Stimulated activated memory B cell treated with anti-CD40 and anti-IgM and Interleukin-4, amounts not matched to agents 10 μg/mL and 1 μg/mL and 100 μg/mL, for 72 hours (primary cell): ENCODE measurements at regions not wholly inside any gene's neighbourhood (a gene's known extent, or its start where the extent isn't known, plus 50 kb on each side); places are given as distances from the start of the nearest gene placed in this dataset.

Experiments used
- ATAC-seq: fragments of 150-1000 bp; cut with Tn5 transposase; 2 replicates; pipeline ENCODE4 v1.10.0; 2021
- H3K27ac Mint-ChIP-seq: one replicate; pipeline ENCODE4 v1.8.0; 2022; ENCODE audit warnings: mild to moderate bottlenecking, mixed read lengths
- H3K27me3 Mint-ChIP-seq: one replicate; pipeline ENCODE4 v1.8.0; 2022; ENCODE audit warnings: mixed read lengths
- H3K36me3 Mint-ChIP-seq: one replicate; pipeline ENCODE4 v1.8.0; 2022; ENCODE audit warnings: mixed read lengths
- H3K4me1 Mint-ChIP-seq: one replicate; pipeline ENCODE4 v1.8.0; 2022; ENCODE audit warnings: mixed read lengths
- H3K4me3 Mint-ChIP-seq: one replicate; pipeline ENCODE4 v1.8.0; 2022; ENCODE audit warnings: mild to moderate bottlenecking, moderate library complexity, mixed read lengths
- H3K9me3 Mint-ChIP-seq: one replicate; pipeline ENCODE4 v1.8.0; 2022; ENCODE audit warnings: mixed read lengths

GRCh38 chr20:43842126-43843020 lies 72.3 kb upstream of the TOX2 start:
- H3K9me3 Mint-ChIP-seq = no peaks in the 10 kb centered on the region
- no peak for ATAC-seq
- peaks cover 23% of the 10 kb centered on the region for H3K27me3 Mint-ChIP-seq
- peaks cover 16% of the 10 kb centered on the region for H3K4me1 Mint-ChIP-seq
- H3K36me3 Mint-ChIP-seq = no peaks in the 10 kb centered on the region
- H3K27ac Mint-ChIP-seq = no peak overlapping the region
- no peak overlapping the region for H3K4me3 Mint-ChIP-seq

GRCh38 chr20:43840382-43841070 lies 74.1 kb upstream of the TOX2 start:
- Mint-ChIP-seq H3K36me3 (no peaks in the 10 kb centered on the region), H3K4me1 (peaks cover 16% of the 10 kb centered on the region), H3K4me3 (no peak overlapping the region), H3K27ac (peak overlapping the region; percentile 53), H3K9me3 (no peaks in the 10 kb centered on the region), H3K27me3 (peaks cover 24% of the 10 kb centered on the region)
- peak; percentile 70 for ATAC-seq

GRCh38 chr20:43839793-43840199 lies 74.9 kb upstream of the TOX2 start:
- Mint-ChIP-seq H3K9me3 (no peaks in the 10 kb centered on the region), H3K27ac (peak overlapping the region; percentile 53), H3K4me1 (peaks cover 16% of the 10 kb centered on the region), H3K36me3 (no peaks in the 10 kb centered on the region), H3K4me3 (no peak overlapping the region), H3K27me3 (peaks cover 24% of the 10 kb centered on the region)
- ATAC-seq = peak; percentile 26

- ATAC-seq = no peak
- no peak overlapping the region for H3K4me3 Mint-ChIP-seq
- no peaks in the 10 kb centered on the region for H3K36me3 Mint-ChIP-seq
- no peak overlapping the region for H3K27ac Mint-ChIP-seq
- peaks cover 16% of the 10 kb centered on the region for H3K4me1 Mint-ChIP-seq
- H3K27me3 Mint-ChIP-seq = peaks cover 24% of the 10 kb centered on the region
- H3K9me3 Mint-ChIP-seq = no peaks in the 10 kb centered on the region
These were observed 76.0 kb upstream of the TOX2 start for GRCh38 chr20:43838703-43839060.

DNA sequence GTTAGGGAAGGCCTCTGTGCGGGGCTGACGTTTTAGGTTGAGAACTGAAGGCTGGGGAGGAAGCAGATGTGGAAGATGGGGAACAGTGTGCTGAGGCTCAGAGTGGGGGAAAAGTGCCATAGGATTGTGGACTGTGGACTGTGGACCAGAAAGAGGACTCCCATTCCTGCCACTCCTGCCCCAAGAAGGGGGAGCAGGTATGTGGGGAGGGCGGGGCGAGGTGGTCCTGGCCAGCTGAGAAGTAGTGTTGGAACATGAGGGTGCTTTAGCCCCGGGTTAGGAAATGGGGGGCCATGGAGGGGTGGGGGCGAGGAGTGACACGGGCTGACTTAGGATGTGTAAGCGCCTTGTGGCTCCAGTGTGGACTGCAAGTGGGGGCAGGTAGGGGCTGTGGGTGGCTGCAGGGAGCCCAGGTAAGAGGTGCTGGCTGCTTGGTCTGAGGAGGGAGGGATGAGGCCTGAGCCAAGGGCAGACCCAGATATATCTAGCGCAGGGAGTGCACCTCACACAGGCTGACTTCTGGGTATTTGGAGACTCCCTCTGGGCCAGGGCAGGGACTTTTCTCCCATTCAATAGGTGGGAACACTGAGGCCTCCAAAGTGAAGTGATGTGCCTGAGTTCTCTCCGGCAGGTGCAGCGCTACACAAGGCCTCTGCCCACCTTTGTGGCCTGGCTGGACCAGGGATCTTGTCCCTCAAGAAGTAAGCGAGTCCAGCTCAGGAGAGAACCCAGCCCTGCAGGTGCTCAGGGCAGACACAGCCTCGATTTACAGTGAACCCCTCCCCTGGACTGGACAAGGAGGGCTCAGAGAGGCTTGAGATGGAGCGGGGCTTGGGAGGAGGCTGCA lies 76.6 kb upstream of the TOX2 start:
- H3K27ac Mint-ChIP-seq = no peak overlapping the region
- H3K36me3 Mint-ChIP-seq = no peaks in the 10 kb centered on the region
- H3K9me3 Mint-ChIP-seq = no peaks in the 10 kb centered on the region
- no peak for ATAC-seq
- H3K27me3 Mint-ChIP-seq = peaks cover 24% of the 10 kb centered on the region
- H3K4me1 Mint-ChIP-seq = peaks cover 16% of the 10 kb centered on the region
- no peak overlapping the region for H3K4me3 Mint-ChIP-seq

DNA sequence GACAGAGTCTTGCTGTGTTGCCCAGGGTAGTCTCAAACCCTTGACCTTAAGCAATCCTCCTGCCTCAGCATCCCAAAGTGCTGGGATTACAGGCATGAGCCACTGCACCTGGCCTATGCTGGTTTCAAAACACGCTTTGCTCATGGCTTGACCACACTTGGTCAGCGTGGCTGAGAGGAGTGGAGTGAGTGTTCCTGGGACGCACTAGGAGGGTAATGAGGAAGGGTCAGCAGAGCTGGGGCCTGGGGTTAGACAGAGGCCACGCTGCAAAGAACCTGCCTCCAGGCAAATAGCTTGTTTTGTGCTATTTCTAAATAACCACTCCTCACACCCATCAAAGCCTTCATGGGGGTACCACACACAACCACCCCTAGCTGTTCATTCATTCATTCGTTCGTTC lies 77.9 kb upstream of the TOX2 start:
- Mint-ChIP-seq H3K27ac (no peak overlapping the region), H3K27me3 (peaks cover 22% of the 10 kb centered on the region), H3K4me3 (no peak overlapping the region), H3K9me3 (no peaks in the 10 kb centered on the region), H3K4me1 (peaks cover 16% of the 10 kb centered on the region), H3K36me3 (no peaks in the 10 kb centered on the region)
- no peak for ATAC-seq

DNA sequence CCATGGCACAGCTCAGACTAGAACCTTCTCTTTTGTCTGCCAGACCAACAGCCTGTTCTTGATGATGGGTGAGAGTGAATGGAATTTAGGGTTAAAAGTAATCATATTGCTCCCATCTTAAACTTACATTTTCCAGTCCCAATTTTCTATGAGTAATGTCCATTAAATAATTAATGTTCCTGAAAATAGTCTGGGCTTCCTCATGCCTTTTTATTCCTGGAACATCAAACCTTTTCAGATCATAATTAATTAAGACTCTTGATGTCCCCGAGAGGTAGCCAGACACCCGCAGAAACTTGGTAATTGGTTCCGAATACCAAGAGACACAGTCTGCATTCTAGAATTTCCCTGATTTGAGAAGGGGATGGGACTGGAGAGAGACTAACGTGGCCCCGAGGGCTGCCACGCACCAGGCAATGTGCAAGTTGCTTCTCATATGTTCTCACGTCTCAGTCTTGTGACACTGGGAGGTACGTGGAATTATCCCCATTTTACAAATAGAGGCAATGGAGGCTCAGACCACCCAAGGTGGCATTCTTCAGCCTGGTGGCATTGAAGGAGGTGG lies 78.6 kb upstream of the TOX2 start:
- no peak for ATAC-seq

DNA sequence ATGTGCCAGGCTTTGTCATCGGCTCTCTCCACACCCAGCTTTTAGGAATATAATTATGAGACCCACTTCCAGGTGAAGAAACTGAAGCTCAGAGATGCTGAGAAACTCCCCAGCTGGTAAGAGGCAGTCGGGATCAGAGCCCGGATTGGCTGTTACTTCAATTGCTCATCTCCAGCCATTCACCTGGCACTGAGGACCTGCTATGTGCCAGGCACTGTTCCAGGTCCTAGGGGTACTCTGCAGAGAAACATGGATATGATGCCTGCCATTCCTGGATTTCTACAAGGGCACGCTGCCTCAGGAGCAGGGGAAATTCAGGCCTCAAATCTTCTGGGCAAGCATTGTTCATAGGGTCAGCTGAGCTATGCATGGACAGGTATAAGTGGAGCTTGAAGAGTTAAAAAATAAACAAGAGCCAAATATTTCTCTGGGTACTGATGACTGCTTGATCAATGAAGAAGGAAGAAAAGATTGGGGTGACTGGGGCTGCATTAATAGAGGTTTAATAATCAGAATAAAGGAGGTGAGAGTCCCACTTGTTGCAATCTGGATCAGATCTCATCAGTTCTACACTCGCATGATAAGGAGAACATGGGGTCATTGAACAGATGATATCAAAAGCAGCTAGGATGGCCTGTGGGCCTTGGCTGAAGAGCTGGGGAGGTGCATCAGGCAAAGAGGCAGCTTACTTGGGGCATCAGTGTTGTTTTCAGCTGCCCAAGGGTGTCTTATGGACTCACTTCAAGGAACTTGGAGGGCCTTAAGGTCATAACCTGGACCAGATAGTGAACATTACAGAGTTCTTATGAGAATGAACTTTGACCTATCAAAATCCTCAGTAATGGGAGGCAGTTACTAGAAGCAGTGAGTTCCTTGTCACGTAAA lies 80.9 kb upstream of the TOX2 start:
- ATAC-seq = no peak
- peaks cover 23% of the 10 kb centered on the region for H3K27me3 Mint-ChIP-seq
- H3K9me3 Mint-ChIP-seq = peaks cover 5% of the 10 kb centered on the region
- no peak overlapping the region for H3K4me3 Mint-ChIP-seq
- no peaks in the 10 kb centered on the region for H3K36me3 Mint-ChIP-seq
- H3K4me1 Mint-ChIP-seq = no peaks in the 10 kb centered on the region
- no peak overlapping the region for H3K27ac Mint-ChIP-seq

More for the DNA sequence above, 78.6 kb upstream of the TOX2 start:
- Mint-ChIP-seq H3K27ac (no peak overlapping the region), H3K36me3 (no peaks in the 10 kb centered on the region), H3K9me3 (no peaks in the 10 kb centered on the region), H3K27me3 (peaks cover 16% of the 10 kb centered on the region), H3K4me1 (peaks cover 16% of the 10 kb centered on the region), H3K4me3 (no peak overlapping the region)

GRCh38 chr20:43832961-43833360 lies 81.7 kb upstream of the TOX2 start:
- Mint-ChIP-seq H3K27me3 (peaks cover 23% of the 10 kb centered on the region), H3K4me3 (no peak overlapping the region)

GRCh38 chr20:43832096-43832816 lies 82.4 kb upstream of the TOX2 start:
- H3K36me3 Mint-ChIP-seq = no peaks in the 10 kb centered on the region
- no peak overlapping the region for H3K4me3 Mint-ChIP-seq
- no peaks in the 10 kb centered on the region for H3K4me1 Mint-ChIP-seq
- no peak for ATAC-seq
- peaks cover 5% of the 10 kb centered on the region for H3K9me3 Mint-ChIP-seq
- no peak overlapping the region for H3K27ac Mint-ChIP-seq
- peaks cover 18% of the 10 kb centered on the region for H3K27me3 Mint-ChIP-seq

More at GRCh38 chr20:43832961-43833360, 81.7 kb upstream of the TOX2 start:
- no peaks in the 10 kb centered on the region for H3K36me3 Mint-ChIP-seq
- H3K27ac Mint-ChIP-seq = no peak overlapping the region
- peaks cover 5% of the 10 kb centered on the region for H3K9me3 Mint-ChIP-seq
- no peaks in the 10 kb centered on the region for H3K4me1 Mint-ChIP-seq
- ATAC-seq = no peak

GRCh38 chr20:43831481-43832065 lies 83.1 kb upstream of the TOX2 start:
- no peak overlapping the region for H3K4me3 Mint-ChIP-seq
- no peak overlapping the region for H3K27ac Mint-ChIP-seq
- peaks cover 5% of the 10 kb centered on the region for H3K9me3 Mint-ChIP-seq
- no peaks in the 10 kb centered on the region for H3K36me3 Mint-ChIP-seq
- H3K27me3 Mint-ChIP-seq = peaks cover 18% of the 10 kb centered on the region
- H3K4me1 Mint-ChIP-seq = peaks cover 5% of the 10 kb centered on the region
- ATAC-seq = no peak

DNA sequence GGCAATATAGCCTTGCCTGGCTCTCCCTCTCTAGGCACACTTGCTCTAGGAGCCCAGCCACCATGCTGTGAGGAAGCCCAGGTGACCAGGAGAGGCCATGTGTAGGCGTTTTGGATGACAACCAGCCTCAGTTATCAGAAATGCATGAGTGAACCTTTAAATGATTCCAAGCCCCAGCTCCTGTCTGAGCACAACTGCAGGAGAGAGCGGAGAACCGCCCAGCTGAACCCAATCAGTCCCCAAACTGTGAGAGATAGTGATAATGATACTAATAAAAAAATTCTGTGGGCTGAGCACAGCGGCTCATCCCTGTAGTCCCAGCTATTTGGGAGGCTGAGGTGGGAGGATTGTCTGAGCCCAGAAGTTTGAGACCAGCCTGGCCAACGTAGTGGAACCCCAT lies 83.8 kb upstream of the TOX2 start:
- Mint-ChIP-seq H3K4me3 (no peak overlapping the region), H3K4me1 (peaks cover 8% of the 10 kb centered on the region), H3K9me3 (peaks cover 5% of the 10 kb centered on the region), H3K27me3 (peaks cover 18% of the 10 kb centered on the region), H3K36me3 (no peaks in the 10 kb centered on the region), H3K27ac (no peak overlapping the region)
- ATAC-seq = no peak

- Mint-ChIP-seq H3K27me3 (peaks cover 18% of the 10 kb centered on the region), H3K27ac (no peak overlapping the region), H3K4me3 (no peak overlapping the region), H3K4me1 (peaks cover 16% of the 10 kb centered on the region), H3K36me3 (no peaks in the 10 kb centered on the region), H3K9me3 (peaks cover 5% of the 10 kb centered on the region)
- no peak for ATAC-seq
These were observed 84.5 kb upstream of the TOX2 start for GRCh38 chr20:43829951-43830690.
